T-helper 1 cell (primary cell): ENCODE measurements at regions not wholly inside any gene's neighbourhood (a gene's known extent, or its start where the extent isn't known, plus 50 kb on each side); places are given as distances from the start of the nearest gene placed in this dataset.
"Not testable (repeated sequence)": the region's sequence is repeated elsewhere in the genome, so short reads cannot be mapped to it uniquely, and the experiment has no call there.

Source experiments
- DNase-seq, 5 donors: peaks; one replicate each; pipeline ENCODE4 v3.0.0-alpha.2; 2012 to 2020

- no peak for DNase-seq
Measured at GRCh38 chr17:13442361-13442760, 159.4 kb downstream of the HS3ST3A1 start.

- no peak for DNase-seq
Measured at GRCh38 chr17:13441873-13442272, 159.9 kb downstream of the HS3ST3A1 start.

- no peak for DNase-seq
Measured at GRCh38 chr17:13437966-13438779, 163.6 kb downstream of the HS3ST3A1 start.

DNA sequence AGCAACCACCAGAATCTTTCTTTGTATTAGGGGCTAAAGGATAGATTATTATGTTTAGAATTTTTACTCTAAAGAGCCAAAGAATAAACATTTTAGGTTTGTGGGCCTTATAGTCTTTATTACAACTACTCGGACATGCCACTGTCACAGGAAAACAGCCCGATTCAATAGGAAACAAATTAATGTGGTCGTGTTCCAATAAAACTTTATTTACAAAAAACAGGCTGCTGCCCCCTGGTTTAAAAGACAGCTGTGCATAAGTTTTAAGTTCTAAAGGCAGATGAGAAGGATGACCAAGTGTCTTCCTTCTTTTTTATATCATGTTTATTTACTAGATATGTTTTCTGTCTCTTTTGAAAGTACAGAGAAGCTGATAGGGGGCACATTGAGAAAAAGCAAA, 166.5 kb downstream of the HS3ST3A1 start:
- no peak for DNase-seq

DNA sequence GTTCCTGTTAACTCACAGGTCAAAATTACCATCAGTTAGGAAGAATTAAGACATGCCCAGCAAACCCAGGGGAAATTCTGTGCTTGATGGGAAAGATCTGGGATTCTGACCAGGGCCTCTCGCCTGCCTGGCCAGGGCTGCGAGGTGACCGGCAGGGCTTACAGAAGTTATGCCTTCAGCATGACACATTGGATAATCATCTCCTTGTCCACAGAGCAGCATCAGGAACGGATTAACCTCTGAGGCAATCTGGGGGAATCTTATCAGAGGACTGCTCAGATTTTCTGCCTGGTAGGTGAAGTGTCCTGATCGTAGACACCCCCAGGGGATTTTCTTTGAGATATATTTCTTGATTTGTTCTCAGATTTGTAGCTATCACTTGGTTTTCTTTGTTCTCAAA, 172.5 kb downstream of the HS3ST3A1 start:
- DNase-seq, result no peak

DNA sequence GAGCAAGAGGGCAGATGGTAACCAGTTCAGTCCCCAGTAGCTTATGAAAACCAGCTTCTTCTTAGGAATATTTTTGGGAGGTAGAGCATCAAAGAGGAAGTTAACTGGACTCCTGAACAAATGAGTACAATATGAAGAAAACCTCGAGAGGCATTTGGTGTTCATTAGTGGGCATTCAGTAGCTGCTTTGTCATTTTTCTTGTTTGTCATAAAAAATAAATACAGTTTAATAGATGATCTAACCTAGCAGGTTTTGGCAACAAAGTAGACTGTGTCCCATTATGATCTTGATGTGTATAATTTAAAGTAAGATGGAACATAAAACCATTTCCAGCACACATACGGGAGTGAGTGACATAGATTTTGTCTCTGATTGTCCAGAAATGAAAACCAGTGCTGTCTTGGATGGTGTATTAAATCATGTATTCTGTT, 173.1 kb downstream of the HS3ST3A1 start:
- DNase-seq, result no peak

DNA sequence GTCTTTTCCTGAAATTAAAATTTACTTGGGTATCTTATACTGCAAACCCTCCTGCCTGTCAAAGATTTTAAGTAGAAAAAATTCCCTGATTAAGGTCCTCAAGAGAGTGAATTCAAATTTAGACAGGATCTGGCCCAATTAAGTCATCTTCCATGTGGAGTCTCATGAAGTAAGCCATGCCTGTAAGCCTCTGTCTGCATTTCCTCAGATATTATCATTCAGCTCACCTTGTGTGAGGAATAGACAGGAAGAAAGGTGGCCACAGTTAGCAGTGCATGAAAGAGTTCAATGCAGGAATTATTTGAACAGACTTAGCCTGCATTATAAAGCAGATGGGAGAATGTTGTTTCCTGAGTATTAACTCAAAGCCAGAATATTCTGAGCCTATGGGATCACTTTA, 174.7 kb downstream of the HS3ST3A1 start:
- DNase-seq, result no peak

- DNase-seq, result no peak
Measured at GRCh38 chr17:13425390-13425789, 176.3 kb downstream of the HS3ST3A1 start.

DNA sequence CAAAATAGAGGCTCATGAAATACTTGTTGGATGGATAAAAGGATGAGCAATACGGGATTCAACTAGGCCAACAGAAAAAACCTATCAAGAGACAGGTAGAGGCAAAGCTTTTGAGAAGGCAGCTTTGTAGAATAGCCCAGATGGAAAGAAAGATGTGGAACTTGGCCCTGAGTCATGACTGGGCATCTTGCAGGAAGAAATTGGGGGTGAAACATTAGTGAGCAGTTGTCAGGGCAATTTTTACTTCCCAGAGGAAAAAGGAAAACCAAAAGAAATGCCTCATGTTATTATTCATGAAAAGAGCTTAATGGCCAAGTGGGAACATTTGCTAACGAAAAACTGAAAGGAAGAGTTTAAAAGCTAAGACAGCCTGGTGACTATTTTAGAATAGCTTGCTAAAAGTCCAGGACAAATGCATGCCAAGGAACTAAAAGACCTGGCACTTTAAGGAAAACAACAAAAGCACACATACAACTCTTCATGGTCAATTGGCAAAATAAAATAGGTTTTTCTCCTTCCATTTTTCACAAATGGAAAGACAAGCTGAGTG, 180.1 kb downstream of the HS3ST3A1 start:
- no peak for DNase-seq

- no peak for DNase-seq
Measured at GRCh38 chr17:13420878-13421277, 180.9 kb downstream of the HS3ST3A1 start.

- no peak for DNase-seq
Measured at GRCh38 chr17:13420418-13420826, 181.3 kb downstream of the HS3ST3A1 start.

DNA sequence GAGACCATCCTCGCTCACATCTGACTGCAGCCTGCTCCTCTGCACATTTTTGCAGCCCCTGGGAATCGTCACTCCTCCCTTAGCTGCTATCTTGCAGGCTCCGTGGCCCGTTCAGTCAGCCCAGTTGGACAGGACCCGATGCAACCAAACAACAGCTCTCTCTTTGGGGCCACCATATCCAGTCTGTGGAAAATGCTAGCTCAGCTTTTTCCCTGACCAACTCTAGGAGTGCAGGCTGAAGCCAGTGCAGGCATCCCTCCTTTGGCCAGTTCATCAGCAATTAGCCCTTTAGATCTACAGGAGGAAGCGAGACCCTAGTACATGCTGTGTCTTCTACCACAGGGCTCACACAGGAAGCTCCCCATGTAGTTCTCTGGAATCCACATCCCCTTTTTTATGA, 182.1 kb downstream of the HS3ST3A1 start:
- DNase-seq, result no peak

- DNase-seq, result no peak
Measured at GRCh38 chr17:13418891-13419290, 182.8 kb downstream of the HS3ST3A1 start.

- no peak for DNase-seq
Measured at GRCh38 chr17:13417381-13417950, 184.3 kb downstream of the HS3ST3A1 start.

GRCh38 chr17:13416748-13417363, 184.9 kb downstream of the HS3ST3A1 start:
- no peak for DNase-seq

DNA sequence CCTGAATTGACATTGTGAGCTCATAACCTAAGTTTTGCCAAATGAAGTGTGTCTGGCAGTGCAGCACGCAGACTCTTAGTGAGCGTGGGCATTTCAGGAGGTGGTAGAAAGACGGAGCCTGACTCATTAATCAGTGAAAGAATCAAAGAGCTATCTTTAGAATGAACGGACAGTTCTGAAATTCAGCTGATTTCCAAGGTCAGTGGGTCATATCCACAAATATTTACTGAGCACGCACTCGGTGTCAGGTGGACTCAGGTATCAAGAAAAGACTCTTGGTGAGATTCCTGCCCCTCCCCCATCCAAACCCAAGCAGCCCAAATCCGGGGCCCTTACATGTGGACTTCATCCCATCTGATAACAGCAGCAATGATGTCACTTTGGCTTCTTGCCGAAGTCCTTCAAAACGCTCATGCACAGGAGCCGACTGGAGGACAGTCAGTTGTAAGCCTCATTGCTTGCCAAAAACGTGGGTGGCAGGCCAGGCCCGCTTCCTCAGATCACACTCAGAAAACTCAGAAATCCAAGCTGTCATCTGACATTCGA, 185.8 kb downstream of the HS3ST3A1 start:
- no peak for DNase-seq

DNA sequence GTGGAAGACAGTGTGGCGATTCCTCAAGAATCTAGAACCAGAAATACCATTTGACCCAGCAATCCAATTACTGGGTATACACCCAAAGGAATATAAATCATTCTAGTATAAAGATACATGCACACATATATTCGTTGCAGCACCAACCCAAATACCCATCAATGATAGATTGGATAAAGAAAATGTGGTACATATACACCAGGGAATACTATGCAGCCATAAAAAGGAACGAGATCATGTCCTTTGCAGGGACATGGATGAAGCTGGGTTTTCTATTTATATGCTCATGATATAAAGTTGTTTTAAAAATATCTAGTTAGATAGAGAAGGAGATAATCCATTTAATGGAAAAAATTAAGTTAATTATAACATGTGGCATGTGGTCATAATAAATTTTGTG, 186.5 kb downstream of the HS3ST3A1 start:
- not testable (repeated sequence) for DNase-seq

DNA sequence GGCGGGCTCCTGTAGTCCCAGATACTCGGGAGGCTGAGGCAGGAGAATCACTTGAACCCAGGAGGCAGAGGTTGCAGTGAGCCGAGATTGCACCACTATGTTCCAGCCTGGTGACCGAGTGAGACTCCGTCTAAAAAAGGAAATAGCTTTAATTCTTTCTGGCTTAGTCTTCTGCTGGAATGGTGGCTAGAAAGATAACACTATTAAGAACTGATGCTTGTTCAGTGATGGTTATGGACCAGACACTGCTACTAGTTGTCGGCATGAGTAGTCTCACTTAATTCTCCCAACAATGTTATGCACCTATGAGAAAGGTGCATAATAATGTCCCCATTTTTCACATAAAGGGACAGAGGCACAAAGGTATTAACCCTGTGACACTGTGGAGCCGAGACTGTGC, 188.7 kb downstream of the HS3ST3A1 start:
- no peak for DNase-seq

DNA sequence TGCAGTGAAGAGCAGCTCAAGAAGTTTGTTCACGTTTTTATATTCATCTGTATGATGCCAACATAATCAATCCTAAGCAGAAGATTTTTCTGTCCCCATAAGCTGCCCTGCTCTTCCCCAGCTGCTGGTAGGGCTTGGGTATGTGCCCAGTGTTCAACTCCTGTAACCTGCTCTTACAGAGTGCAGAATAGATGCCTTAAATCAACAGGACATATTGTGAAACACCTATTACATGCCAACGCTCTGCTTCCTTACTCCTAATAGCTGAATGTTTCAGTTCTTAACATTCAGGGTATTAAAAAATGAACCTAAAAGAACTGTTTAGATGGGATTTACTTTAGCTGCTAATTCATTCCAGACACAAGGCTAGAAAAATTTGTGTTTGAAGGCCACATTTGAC, 190.9 kb downstream of the HS3ST3A1 start:
- DNase-seq, result no peak

GRCh38 chr17:13410214-13410613, 191.5 kb downstream of the HS3ST3A1 start:
- no peak for DNase-seq

GRCh38 chr17:13409455-13409854, 192.3 kb downstream of the HS3ST3A1 start:
- no peak for DNase-seq

GRCh38 chr17:13407381-13407780, 194.3 kb downstream of the HS3ST3A1 start:
- DNase-seq, result no peak

DNA sequence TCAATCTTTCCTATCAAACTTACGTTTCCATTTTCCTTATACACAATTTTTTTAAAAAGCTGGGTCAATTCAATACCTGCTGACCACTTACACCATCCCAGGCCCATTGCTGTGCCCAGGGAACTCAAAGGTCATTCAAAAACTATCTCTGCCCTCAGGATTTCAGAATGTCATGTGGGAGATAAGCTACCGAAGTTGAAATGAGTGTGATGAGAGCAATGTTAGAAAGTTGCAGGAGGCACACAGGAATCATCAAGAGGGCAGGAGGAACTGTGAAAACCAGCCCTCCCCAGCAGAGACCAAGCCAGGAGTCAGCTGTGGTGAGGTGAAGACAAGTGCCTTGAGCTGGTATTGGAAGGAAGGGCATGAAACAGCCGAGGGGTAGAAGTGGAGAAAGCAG, 195.9 kb downstream of the HS3ST3A1 start:
- DNase-seq, result no peak

- no peak for DNase-seq
Measured at GRCh38 chr17:13405080-13405479, 196.6 kb downstream of the HS3ST3A1 start.
